K562 (cell line): ENCODE measurements at regions not wholly inside any gene's neighbourhood (a gene's known extent, or its start where the extent isn't known, plus 50 kb on each side); places are given as distances from the start of the nearest gene placed in this dataset.

Experiments
- CTCF ChIP-seq, 3 experiments: IDR thresholded peaks in 2 of 3; conservative IDR thresholded peaks in 1 of 3; 2 replicates each; pipeline ENCODE4 v1.5.1; 2011 to 2012; ENCODE audit warnings: low read length in 3 of 3, mild to moderate bottlenecking in 3 of 3, control low read depth in 2 of 3, improper control_type of control experiment in 1 of 3, inconsistent platforms in 1 of 3, low read depth in 1 of 3, mixed read lengths in 1 of 3, moderate library complexity in 1 of 3; ENCODE audit not compliant: insufficient read depth in 2 of 3
- POLR2A ChIP-seq: fragments of 450-650 bp; conservative IDR thresholded peaks from 2 replicates; pipeline ENCODE4 v1.6.1; 2016
- TFE3 ChIP-seq: fragments of 450-650 bp; formaldehyde crosslinking; IDR thresholded peaks from 2 replicates; pipeline ENCODE4 v1.4.0; 2020; ENCODE audit warnings: mild to moderate bottlenecking, mixed read lengths
- ZNF407 ChIP-seq: fragments of 450-650 bp; IDR thresholded peaks from 2 replicates; pipeline ENCODE4 v1.6.1; 2016; ENCODE audit warnings: low read depth

- TF ChIP-seq ZNF407 (no peak), POLR2A (no peak), TFE3 (CRISPR knock-in tag) (no peak), CTCF (IDR thresholded peaks at IDR 0.05 in 2 of 3, conservative IDR thresholded peaks at IDR 0.05 in 1 of 3; ENCODE audit: insufficient read depth in 2 of 3, low read depth in 1 of 3, low read length in 3 of 3) (no peak)
Observed at GRCh38 chr10:62573929-62574328, 199.8 kb downstream of the ZNF365 start.
